ENCODE measurements at regions not wholly inside any gene's neighbourhood (a gene's known extent, or its start where the extent isn't known, plus 50 kb on each side); places are given as distances from the start of the nearest gene placed in this dataset.
"Not testable (repeated sequence)": the region's sequence is repeated elsewhere in the genome, so short reads cannot be mapped to it uniquely, and the experiment has no call there.

DNA sequence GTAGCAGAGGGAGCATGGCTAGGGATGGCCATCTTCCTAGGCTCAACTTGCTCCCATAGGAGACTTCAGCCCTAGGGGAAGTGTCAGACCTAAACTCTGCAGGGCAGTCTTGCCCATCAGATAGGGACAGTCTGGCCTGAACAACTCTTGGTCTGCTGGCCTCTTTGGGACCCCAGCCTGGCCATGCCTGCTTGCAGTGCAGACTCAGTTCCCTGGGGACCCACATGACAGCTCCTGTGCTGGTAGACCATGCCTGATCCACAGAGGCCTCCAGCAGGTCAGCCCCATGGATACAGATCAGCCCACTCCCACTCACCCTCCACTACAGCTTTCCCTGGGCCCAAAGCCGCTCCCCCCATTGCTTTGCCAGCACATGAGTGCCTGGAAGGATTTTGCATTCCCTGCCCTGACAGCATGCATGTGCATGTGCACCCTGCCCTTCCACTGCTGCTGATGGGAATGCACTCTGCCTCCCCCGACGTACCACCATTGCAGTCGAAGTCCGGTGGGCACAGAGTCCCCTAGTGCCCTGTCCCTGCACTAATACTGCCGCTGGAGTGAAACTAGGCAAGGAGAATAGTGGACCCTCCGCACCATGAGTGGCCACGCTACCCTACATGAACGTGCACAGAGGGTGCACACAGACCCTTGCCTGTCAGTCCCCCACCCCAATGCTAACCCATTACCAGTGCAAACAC, 841.4 kb downstream of the FSCB start:
- DNase-seq, result no peak
- H3K27ac Mint-ChIP-seq (ENCODE audit: unreplicated experiment), result no peak overlapping the region
- H3K4me1 Mint-ChIP-seq (ENCODE audit: low read depth, unreplicated experiment), result no peaks in the 10 kb centered on the region
- TF ChIP-seq, protein P1, sequence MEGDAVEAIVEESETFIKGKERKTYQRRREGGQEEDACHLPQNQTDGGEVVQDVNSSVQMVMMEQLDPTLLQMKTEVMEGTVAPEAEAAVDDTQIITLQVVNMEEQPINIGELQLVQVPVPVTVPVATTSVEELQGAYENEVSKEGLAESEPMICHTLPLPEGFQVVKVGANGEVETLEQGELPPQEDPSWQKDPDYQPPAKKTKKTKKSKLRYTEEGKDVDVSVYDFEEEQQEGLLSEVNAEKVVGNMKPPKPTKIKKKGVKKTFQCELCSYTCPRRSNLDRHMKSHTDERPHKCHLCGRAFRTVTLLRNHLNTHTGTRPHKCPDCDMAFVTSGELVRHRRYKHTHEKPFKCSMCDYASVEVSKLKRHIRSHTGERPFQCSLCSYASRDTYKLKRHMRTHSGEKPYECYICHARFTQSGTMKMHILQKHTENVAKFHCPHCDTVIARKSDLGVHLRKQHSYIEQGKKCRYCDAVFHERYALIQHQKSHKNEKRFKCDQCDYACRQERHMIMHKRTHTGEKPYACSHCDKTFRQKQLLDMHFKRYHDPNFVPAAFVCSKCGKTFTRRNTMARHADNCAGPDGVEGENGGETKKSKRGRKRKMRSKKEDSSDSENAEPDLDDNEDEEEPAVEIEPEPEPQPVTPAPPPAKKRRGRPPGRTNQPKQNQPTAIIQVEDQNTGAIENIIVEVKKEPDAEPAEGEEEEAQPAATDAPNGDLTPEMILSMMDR (IDR thresholded peaks at IDR 0.05; ENCODE audit: insufficient read depth in 1 of 2, low read depth in 1 of 2, low read length in 1 of 2, severe bottlenecking in 1 of 2, unreplicated experiment in 1 of 2), result no peak
- H3K4me3 Mint-ChIP-seq (ENCODE audit: unreplicated experiment), result no peak overlapping the region
- Histone ChIP-seq H3K9me3 (no peaks in the 10 kb centered on the region), H3K36me3 (ENCODE audit: control insufficient read depth, insufficient read depth, low read length) (no peaks in the 10 kb centered on the region), H3K27me3 (replicated peaks; ENCODE audit: control insufficient read depth, insufficient read depth, low read length) (no peaks in the 10 kb centered on the region), H3K4me3 (ENCODE audit: low read depth, low read length) (no peak overlapping the region), H3K4me1 (no peaks in the 10 kb centered on the region)
- POLR2A ChIA-PET, result no interaction called here
- H3K27me3 Mint-ChIP-seq (ENCODE audit: insufficient read depth, unreplicated experiment), result no peaks in the 10 kb centered on the region
- CTCF ChIA-PET, result no interaction called here
- no peaks in the 10 kb centered on the region for H3K36me3 Mint-ChIP-seq (ENCODE audit: insufficient read depth, unreplicated experiment)
- H3K9me3 Mint-ChIP-seq (ENCODE audit: unreplicated experiment), result no peaks in the 10 kb centered on the region
- no TSS peak for BruUV-seq (replicated peaks)
- intact Hi-C loops (cut with micrococcal nuclease; ENCODE audit: unreplicated experiment), result no loop called here

DNA sequence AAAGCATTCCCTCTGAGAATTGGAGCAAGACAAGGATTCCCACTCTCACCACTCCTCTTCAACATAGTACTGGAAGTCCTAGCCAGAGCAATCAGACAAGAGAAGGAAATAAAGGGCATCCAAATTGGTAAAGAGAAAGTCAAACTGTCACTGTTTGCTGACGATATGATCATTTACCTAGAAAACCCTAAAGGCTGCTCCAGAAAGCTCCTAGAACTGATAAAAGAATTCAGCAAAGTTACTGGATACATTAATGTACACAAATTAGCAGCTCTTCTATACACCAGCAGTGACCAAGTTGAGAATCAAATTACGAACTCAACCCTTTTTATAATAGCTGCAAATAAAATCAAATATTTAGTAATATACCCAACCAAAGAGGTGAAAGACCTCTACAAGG, 851.9 kb downstream of the FSCB start:
- peaks cover 12% of the 10 kb centered on the region for H3K4me1 Mint-ChIP-seq (ENCODE audit: low read depth, unreplicated experiment)
- peaks cover 12% of the 10 kb centered on the region for H3K4me1 ChIP-seq
- H3K9me3 Mint-ChIP-seq (ENCODE audit: unreplicated experiment), result peaks cover 10% of the 10 kb centered on the region
- H3K9me3 ChIP-seq; H3K27ac Mint-ChIP-seq (ENCODE audit: unreplicated experiment); H3K36me3 Mint-ChIP-seq (ENCODE audit: insufficient read depth, unreplicated experiment); H3K27me3 Mint-ChIP-seq (ENCODE audit: insufficient read depth, unreplicated experiment); DNase-seq; H3K4me3 ChIP-seq (ENCODE audit: low read depth, low read length); POLR2A ChIA-PET; H3K4me3 Mint-ChIP-seq (ENCODE audit: unreplicated experiment); BruUV-seq (replicated peaks); H3K27me3 ChIP-seq (replicated peaks; ENCODE audit: control insufficient read depth, insufficient read depth, low read length); intact Hi-C loops (cut with micrococcal nuclease; ENCODE audit: unreplicated experiment); CTCF ChIA-PET; H3K36me3 ChIP-seq (ENCODE audit: control insufficient read depth, insufficient read depth, low read length): not testable (repeated sequence)

DNA sequence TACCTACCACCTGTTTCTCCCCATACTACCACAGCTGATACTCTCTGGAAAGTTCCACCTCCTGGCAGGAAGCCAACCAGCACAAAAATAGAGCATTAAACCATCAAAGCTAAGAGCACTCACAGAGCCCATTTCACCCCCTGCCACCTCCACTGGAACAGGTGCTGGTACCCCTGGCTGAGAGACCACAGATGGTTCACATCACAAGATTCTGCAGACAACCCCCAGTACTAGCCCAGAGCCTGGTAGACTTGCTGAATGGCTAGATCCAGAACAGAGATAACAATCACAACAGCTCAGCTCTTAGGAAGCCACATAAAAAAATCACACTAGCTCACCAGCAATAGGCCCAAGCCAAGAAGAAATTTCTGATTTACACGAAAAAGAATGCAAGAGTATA, 855.2 kb downstream of the FSCB start:
- POLR2A ChIA-PET, result no interaction called here
- no peaks in the 10 kb centered on the region for H3K36me3 ChIP-seq (ENCODE audit: control insufficient read depth, insufficient read depth, low read length)
- H3K9me3 ChIP-seq, result no peaks in the 10 kb centered on the region
- no TSS peak for BruUV-seq (replicated peaks)
- H3K27me3 Mint-ChIP-seq (ENCODE audit: insufficient read depth, unreplicated experiment), result no peaks in the 10 kb centered on the region
- no peaks in the 10 kb centered on the region for H3K36me3 Mint-ChIP-seq (ENCODE audit: insufficient read depth, unreplicated experiment)
- DNase-seq, result no peak
- H3K27me3 ChIP-seq (replicated peaks; ENCODE audit: control insufficient read depth, insufficient read depth, low read length), result no peaks in the 10 kb centered on the region
- peaks cover 12% of the 10 kb centered on the region for H3K4me1 ChIP-seq
- TF ChIP-seq, protein P1 (IDR thresholded peaks at IDR 0.05; ENCODE audit: insufficient read depth in 1 of 2, low read depth in 1 of 2, low read length in 1 of 2, severe bottlenecking in 1 of 2, unreplicated experiment in 1 of 2), result no peak
- H3K4me3 Mint-ChIP-seq (ENCODE audit: unreplicated experiment), result no peak overlapping the region
- intact Hi-C loops (cut with micrococcal nuclease; ENCODE audit: unreplicated experiment), result loop anchor here (1.0 kb wide), 2 partner anchors 20 to 128 kb away; no protein-coding TSS in a partner anchor
- H3K4me1 Mint-ChIP-seq (ENCODE audit: low read depth, unreplicated experiment), result peaks cover 12% of the 10 kb centered on the region
- H3K9me3 Mint-ChIP-seq (ENCODE audit: unreplicated experiment), result peaks cover 20% of the 10 kb centered on the region
- CTCF ChIA-PET, result interaction anchor here (1.1 kb wide), 1 partner anchor 128 kb away, joined by 3 read pairs; no protein-coding TSS in a partner anchor
- peak overlapping the region; percentile 51 for H3K27ac Mint-ChIP-seq (ENCODE audit: unreplicated experiment)
- H3K4me3 ChIP-seq (ENCODE audit: low read depth, low read length), result no peak overlapping the region

Data from Caco-2 (cell line).